ENCODE measurements at regions not wholly inside any gene's neighbourhood (a gene's known extent, or its start where the extent isn't known, plus 50 kb on each side); places are given as distances from the start of the nearest gene placed in this dataset.

DNA sequence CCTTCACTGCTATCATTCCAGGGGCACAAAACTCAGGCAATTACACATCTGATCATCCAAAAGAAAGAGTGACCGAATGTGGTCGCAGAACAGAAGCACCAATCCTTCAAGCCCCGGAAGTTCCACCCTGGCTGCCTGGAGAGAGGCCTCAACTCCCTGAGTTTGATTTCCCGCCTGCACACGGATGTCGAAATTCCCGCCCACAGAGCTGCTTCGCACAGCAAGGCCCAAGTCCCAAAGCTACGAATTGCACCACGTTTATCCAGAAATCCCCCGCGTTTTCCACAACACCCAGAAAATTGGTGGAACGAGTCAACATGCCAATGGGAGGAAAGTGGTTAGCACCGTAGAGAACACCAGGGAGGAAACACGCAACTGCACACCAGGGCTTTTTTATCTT, 445.4 kb downstream of the EIPR1 start:
- TF ChIP-seq, protein P1, sequence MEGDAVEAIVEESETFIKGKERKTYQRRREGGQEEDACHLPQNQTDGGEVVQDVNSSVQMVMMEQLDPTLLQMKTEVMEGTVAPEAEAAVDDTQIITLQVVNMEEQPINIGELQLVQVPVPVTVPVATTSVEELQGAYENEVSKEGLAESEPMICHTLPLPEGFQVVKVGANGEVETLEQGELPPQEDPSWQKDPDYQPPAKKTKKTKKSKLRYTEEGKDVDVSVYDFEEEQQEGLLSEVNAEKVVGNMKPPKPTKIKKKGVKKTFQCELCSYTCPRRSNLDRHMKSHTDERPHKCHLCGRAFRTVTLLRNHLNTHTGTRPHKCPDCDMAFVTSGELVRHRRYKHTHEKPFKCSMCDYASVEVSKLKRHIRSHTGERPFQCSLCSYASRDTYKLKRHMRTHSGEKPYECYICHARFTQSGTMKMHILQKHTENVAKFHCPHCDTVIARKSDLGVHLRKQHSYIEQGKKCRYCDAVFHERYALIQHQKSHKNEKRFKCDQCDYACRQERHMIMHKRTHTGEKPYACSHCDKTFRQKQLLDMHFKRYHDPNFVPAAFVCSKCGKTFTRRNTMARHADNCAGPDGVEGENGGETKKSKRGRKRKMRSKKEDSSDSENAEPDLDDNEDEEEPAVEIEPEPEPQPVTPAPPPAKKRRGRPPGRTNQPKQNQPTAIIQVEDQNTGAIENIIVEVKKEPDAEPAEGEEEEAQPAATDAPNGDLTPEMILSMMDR (IDR thresholded peaks at IDR 0.05): no peak
- TF ChIP-seq POLR2A (IDR thresholded peaks at IDR 0.05): no peak

Measured in right lobe of liver (tissue), 4 donors.